NCI-H524 treated with DMSO at 0.1 percent for 48 hours (cell line): ENCODE measurements at regions not wholly inside any gene's neighbourhood (a gene's known extent, or its start where the extent isn't known, plus 50 kb on each side); places are given as distances from the start of the nearest gene placed in this dataset.
"Not testable (repeated sequence)": the region's sequence is repeated elsewhere in the genome, so short reads cannot be mapped to it uniquely, and the experiment has no call there.

Experiments
- DNase-seq: peaks from one replicate; lab custom pipeline; 2025; lab: John Stamatoyannopoulos, UW

DNA sequence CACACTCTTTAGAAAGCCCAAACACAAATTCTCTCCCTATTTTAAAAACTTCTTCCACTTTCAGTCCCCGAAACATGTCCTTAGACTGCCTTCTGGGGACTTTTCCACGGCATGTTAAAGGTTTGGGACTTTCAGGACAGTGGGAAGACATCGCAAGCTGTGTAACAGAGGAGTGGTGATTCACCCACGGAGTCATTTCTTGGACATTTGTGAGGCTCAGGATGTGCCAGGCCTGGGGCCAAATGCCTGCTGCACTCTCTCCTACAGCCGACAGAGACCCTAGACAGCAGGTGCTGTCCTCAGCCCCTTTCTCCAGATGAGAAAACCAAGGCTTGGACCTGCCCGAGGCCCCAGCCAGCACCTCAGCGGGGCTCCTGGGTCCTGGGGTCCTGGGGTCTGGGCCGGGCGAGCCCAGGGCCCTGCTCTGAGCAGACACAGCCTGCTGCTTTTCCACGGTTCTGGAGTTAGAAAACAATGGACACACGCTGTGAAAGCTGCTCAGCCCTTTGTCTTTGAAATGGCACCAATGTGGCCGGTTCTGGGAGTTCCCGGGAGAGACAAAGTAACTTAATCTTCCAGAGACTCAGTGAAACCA, 370.2 kb upstream of the SFSWAP start:
- DNase-seq: no peak

DNA sequence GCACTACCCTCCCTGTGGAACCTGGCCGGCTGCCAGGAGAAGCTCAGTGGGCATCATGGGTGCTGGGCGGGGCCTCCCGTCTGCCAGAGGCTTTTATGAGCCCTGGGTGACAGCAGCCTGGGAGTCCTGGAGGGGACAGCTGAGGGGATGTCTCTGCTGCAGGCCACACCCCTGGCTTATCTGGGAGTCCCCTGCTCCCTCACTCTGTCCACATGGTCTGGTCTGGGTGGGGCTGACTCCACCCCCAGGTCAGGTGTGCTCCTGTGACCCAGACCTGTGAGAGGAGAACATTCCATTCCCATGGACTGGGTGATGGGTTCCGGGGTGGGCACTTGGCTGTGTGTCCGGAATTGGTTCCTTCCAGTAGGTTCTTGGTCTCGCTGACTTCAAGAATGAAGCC, 369.3 kb upstream of the SFSWAP start:
- DNase-seq: not testable (repeated sequence)

DNA sequence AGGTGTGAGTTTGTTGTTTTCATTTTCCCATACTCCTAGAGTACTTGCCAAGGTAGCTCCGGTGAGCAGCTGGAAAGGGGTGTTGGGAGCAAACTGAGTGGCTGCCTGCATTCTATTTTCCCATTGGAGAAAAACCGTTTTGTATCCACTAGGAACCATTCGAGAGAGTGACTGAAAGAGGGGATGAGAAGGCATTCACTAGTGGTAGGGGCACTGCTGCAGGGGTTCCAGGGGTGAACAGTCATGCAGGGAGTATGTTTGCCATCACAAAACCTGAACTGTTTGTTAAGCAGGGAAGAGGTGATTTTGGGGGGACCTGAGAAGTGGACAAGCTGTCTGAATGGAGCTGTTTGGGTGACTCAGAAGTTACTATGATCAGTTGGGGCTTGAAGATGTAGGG, 367.5 kb upstream of the SFSWAP start:
- not testable (repeated sequence) for DNase-seq

DNA sequence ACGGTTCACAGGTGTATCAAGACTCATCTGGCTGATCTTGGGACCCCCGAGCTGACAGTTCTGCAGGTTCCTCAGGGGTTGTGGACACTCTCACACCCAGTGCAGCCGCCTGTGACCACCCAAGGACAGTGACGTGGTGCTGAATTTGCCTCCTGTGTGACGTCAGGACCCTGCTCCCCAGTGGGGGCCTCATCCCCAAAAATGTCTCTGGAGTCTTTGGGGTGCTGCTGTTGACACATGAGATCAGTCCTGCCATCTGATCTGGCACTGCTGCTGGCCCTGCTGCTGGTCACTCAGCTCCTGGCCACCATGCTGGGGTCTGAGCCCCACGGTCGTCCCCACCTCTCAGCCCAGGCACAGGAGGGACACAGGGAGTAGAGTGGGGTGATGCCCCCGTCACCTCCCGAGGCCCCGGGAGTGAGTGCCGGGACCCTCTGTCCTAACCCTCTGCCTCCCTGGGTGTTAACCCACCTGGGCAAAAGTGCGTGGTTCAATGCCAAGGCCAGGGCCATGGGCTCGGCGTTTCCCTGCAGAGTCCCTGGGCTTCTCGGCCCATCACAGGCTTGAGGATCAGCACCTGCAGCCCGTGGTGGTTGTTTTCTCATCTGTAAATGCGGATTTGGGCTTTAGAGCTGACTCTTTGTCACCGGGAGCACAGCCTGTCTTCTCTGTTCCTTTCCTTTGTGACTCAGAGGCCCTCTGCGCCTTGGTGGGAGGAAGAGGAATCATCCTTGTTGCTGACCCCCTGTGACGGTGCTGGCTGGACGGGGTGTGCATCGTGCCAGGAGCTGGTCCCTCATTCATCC, 366.0 kb upstream of the SFSWAP start:
- DNase-seq: not testable (repeated sequence)

DNA sequence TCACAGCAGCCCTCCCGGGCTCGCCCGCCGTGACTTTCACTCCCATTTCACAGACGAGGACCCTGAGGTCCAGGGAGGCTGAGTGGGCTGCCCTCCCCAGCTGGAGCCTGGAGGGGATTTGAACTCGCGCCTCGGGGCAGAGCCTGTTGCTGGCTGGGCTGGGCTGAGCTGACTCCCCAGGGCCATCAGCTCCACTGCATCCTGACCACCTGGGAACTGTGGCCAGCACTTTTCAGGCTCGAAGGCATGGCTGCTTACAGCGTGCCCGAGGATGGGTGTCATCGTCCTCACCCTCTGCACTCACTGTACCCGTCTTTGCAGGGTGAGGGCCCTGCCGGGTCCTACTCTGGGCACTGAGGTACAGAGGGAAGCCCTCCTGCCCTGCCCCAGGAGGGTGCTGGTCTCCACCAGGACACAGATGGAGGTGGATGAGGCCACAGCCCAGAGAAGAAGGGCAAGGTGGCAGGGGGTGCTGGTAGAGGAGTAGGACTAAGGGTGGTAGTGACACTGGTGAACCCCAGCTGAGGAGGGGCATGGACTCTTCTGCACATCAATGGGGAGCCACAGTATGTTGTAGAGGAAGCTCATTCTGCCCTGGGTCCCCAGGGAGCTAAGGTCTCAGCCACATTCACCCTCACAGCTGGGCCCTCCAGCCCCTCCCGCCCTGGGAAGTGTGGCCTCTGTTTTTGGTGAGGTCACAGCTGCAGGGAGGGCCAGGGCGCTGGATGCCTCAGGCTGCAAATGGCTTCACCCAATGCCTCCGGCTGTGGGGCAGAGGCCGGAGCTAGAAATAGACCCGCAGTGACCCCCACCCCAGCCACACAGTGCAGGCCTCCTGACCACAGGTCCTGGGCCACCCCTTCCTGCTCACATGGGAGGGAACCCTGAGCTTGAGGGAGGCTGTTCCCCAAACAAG, 365.1 kb upstream of the SFSWAP start:
- no peak for DNase-seq

DNA sequence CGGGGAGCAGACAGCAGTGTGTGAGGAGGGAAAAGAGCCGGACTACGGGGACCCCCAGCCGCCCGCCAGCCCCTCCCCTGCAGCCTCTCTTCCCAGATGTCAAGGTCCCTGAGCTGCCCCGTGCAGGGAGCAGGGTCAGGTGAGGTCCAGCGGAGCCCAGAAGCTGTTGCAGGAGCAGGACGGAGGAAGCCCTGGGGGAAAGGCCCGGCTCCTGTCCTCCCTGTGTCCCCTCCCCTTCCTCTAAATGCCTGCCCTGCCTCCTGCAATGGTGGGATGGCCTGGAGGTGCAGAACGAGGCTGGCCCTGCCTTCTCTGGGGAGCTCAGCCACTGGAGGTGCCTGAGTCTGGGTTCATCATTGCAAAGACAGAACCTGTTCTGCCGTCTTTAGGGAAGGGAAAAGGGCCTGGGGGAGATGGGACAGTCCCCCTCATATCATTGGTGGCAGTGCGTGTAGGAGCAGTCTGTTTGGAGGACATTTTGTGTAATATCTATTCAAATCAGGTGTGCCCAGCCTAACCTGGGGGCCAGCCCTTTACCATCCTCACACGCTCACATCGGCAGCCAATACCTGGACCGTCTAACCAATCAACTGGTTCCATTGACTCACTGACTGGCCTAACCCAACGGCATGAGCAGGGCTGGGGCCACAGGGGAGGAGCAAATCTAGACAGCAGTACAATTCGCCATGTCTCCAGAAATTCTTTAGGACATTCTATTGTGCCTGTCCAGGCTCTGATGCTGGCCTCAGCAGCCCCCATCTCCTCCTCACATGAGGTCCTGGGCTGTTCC, 364.1 kb upstream of the SFSWAP start:
- DNase-seq: no peak

DNA sequence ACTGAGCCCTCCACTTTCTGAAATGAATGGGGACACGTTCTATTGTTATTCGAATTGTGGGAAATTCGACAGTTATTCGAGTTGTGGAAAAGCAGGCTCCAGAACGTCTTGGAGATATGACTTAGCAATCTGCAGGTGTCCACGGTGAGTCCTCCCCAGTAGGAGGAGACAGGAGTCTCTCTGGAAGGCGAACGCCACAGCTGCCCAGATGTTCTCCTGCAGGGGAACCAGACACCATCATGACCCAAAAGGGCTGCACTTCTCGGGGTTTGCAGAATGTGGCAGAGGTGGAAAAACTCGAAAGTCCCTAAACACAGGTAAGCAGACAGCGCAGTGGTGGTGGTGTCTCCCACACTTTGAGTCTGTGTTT, 363.6 kb upstream of the SFSWAP start:
- no peak for DNase-seq

DNA sequence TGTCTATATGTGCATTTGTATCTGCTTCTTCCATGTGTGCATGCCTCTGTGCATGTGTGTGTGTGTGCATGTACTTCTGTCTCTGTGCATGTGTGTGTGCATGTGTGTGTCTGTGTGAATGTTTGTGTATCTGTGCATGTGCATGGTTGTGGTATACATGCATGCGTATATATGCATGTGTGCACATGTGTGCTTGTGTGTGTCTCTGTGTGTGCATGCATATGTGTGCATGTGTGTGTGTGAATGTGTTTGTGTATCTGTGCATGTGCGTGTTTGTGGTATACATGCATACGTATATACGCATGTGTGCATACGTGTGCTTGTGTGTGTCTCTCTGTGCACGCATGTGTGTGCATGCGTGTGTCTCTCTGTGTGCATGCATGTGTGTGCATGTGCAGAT, 363.2 kb upstream of the SFSWAP start:
- DNase-seq: no peak

DNA sequence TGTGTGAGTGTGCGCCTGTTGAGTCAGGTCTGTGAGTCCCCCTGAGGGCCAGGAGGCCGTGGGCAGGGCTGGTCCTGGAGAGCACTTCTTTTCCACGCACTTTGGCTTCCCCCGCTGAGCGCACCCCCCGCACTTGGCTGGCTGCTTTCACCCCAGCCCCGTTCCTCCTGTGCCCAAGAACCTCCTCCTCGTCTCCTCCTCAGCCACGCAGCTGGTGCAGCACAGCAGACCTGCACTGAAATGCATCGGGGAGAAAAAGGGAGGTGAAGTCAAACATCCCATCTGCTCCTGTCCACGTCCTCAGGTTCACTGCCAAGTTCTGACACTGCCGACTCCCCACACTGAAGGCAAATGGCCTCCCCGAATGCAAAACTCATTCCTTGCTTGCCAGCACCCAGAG, 362.7 kb upstream of the SFSWAP start:
- no peak for DNase-seq

DNA sequence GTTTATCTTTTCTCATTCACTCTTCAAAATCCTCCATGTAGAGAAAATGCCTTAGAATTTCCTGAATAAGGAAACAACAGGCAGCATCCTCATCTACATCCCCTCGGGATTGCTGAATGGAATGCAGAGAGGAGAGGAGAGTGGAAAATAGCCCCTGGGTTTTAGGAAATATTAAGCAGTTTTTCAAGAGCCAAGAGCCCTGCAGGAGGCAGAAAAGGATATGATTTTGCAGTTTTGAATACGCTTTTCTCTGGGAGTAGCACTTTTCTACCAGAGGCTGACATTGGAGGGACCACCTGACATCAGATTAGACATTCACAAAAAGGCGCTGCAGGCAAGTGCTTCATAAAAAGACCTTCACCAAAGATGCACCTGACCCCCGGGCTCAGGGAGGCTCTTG, 362.2 kb upstream of the SFSWAP start:
- no peak for DNase-seq

DNA sequence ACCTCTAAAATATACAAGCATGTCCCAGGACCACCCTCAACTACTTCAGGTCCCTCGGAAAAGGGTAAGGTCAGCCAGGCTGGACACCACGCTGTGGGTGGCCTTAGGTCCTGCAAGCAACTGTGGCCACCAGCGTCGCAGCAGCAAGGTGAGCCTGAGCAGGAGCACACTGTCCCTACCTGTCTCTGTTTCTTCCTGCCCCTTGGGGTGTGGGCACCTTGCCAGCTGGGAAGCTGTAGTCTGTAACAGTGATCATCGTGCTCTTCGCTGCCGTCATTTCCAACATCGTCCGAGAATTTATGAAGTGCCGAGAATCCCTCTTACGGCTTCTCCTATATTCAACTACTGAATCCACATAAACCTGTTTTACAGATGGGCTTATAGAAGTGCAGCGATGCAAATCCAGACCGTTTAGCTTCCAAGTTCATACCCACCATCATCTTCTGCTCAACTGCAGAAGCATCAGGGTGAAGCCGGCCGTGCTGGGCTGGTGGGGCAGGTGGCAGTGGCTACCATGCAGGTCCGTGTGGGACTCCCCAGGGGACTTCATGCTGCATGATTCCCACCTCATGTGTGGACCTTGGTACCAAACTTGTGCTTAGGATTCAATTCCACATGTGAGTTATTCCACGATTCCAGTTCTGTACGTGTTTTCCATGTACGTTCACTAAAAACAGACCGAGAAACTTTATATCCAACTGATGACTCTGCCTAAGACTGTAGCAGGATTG, 361.3 kb upstream of the SFSWAP start:
- DNase-seq: no peak

DNA sequence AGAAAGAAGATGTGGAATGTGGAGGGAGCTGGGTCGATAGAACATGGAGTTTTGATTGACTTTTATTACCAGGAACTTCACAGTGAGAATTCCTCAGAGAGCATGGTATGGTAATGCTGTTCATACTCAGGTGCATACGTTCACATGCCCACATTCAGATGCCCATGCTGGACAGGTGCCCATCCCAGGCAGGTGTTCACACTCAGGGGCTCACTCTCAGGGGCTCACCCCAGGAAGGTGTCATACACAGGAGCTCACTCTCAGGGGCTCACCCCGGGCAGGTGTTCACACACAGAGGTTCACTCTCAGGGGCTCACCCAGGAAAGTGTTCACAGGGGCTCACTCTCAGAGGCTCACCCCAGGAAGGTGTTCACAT, 360.0 kb upstream of the SFSWAP start:
- DNase-seq: no peak

DNA sequence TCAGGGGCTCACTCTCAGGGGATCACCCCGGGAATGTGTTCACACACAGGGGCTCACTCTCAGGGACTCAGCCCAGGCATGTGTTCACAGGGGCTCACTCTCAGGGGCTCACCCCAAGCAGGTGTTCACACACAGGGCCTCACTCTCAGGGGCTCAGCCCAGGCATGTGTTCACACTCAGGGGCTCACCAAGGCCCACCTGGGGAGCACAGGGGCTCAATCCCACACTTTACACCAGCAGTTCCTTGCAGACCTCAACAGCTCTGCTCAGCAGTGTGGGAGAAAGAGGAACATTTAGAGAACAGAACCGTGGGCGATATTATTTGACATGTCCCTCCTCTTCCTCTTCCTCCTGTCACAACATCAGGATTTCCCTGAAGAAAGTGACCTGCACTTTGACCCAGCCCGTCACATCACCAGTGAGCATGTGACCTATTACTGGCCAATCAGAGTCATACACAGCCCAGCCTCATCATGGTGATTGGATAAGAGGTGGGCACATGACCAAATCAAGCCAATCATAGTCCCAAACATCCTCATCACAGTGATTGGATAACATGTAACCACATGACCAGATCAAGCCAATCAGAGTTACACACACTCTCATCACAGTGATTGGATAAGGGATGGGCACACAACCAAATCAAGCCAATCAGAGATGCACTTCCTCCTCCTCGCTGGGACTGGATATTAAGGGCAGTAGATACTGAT, 359.4 kb upstream of the SFSWAP start:
- no peak for DNase-seq

DNA sequence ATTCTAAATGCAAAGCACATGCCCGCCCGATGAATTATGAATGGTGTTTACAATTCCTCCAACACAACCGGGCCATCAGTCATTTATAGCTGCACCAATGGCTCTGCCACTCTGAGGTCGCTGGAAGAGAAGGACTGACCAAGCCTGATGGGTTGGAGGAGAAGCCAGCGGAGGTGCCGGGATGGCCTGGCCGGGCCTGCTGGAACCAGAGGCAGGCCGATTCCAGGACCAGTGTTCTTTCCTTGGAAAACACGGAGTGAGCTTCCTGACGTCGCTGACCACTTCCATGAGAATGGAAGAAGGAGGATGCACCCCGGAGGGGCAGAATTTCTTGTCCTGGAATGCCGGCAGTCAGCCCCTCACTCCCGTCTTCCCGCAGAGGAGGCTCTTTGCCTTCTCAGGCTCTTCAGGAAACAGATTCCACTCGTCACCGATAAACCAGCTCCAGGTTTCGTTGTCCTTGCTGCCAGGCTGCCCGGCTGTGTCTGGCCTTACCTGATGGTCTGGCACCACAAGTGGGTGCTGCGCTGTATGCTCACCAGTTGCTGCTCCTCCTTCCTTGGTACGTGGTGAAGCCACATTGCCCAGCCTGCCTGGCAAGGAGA, 358.5 kb upstream of the SFSWAP start:
- no peak for DNase-seq

DNA sequence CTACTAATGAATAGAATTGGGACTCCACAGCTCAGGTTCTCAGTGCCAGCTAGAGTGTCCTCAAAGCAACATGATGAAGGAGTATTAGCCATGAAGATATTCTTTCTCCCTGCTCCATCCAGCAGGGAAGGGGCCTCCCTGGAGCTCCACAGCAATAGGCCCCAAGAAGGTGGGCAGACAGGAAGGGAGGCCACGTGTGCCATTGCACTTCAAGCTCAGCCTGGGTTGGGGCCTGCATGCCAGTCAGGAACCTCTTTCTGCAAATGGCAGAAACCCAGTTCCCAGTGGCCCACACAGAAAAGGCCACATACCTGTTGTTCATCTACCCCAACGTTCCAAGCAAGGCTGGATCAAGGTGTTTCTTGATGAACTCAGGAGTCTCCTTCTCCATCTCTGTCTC, 357.5 kb upstream of the SFSWAP start:
- no peak for DNase-seq

DNA sequence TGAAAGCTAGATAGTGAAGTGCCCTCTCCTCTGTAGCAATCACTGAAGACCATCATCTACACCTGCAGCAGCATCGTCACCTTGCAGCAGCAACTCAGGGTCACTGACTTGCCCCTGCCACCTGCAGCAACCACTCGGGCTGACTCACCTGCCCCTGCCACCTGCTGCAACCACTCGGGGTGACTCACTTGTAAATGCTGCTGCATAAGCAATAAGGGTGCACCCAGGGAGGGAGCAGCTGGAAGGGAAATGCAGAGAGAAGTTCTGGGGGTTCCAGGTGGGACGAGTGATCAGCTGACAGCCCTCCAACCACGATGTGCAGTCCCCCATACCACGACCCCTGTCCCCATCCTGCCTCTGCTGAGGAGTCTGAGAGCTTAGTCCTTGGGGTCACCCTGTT, 357.1 kb upstream of the SFSWAP start:
- DNase-seq: no peak

DNA sequence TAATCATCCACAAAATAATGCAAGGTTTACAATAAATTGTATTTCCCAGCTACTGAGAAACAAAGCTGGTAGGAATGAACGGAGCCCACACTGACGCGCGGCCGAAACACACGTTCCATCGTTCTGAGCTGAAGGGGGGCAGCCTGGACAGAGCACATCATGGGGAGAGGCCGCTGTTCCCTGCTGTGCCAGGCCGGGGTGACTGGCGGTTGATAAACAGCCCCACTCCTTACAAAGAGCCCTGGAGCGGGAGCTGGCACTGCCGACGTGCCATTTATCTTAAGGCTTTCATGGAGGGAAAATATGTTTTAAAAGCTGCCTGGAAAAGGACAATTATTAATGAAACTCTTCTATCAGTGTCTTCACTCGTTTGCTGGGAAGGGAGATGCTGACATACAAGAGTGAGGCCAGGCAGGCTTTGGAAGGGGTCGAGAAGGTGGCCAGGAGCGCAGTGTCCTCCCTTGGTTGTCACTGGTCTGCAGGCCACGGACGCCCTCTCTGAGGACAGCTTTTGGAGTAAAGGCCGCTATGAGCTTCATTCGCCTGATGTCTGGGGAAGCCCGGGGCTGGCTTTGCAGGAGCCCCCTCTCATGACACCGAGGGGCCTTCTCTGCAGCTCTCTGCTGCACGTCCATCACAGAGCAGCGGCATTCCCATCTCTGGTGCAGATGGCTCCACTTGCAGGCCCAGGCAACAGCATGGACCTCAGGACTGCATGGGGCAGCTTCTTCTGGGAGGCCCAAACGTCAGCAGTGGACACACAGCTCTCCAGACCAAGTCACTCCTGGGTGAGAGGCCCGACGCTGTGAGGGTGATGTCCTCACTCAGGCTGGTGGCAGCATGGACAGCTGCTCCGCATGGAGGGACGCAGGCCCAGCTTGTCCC, 355.3 kb upstream of the SFSWAP start:
- DNase-seq: no peak

DNA sequence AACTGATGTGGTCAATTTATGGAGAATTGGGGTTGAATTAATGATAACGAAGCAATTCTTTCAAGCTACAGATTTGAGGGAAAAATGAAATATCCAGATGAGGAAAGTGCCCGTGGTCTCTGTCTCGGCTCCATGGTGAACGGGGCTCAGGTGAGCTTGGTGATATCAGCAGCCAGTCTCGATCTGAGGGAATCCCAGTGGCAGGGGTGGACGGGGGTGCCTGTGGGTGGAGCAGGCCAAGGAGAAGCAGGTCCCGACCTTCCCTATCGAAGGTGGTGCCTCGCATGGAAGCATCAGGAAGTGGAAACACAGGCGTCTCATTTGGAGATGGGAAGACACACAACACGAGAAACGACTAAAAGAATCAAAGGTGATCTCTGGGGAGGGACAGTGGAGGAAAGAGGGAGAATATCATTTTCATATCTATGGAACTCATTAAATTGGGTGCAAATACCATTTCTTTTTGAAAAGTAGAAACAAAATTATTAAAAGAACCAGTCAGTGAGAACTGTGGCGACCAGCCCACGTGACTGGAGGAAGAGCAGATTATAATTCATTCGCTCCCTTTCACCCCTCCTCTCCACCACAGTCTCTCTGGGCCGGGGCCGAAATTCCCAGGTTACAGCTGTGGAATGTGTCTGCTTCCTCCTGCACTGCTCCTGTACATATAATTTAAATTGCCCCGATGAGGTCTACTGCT, 354.3 kb upstream of the SFSWAP start:
- no peak for DNase-seq
